HG03520 (cell line): ENCODE measurements at regions not wholly inside any gene's neighbourhood (a gene's known extent, or its start where the extent isn't known, plus 50 kb on each side); places are given as distances from the start of the nearest gene placed in this dataset.
"Not testable (repeated sequence)": the region's sequence is repeated elsewhere in the genome, so short reads cannot be mapped to it uniquely, and the experiment has no call there.

Source experiments
- ATAC-seq: cut with Tn5 transposase; IDR thresholded peaks from one replicate; pipeline ENCODE4 v1.9.1; 2021; ENCODE audit warnings: mild to moderate bottlenecking, moderate library complexity; ENCODE audit not compliant: unreplicated experiment

DNA sequence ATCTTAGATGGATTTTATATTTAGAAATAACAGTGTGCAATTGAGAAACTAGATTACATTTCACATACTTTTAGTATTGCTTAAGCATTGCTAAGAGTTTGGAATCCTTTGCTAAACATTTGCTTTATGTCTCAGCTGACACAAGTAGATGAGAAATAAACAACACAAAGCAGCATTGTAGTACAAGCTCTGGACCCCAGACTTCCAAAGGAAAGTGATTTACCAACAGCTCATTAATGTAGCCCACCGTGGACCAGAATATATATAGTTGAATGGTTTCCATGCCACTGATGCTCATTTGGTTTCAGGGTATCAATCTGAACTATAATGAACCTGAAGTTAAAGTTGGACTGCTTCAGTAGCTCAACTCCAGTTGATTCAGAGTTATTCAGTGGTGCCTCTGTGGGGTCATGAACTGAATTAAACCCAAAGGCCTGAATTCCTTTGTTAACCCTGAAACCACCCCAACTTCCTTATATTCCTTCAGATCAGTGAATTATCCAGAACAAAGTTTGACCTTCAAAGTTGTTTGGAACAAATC lies 132.1 kb upstream of the NEIL3 start:
- no peak for ATAC-seq

DNA sequence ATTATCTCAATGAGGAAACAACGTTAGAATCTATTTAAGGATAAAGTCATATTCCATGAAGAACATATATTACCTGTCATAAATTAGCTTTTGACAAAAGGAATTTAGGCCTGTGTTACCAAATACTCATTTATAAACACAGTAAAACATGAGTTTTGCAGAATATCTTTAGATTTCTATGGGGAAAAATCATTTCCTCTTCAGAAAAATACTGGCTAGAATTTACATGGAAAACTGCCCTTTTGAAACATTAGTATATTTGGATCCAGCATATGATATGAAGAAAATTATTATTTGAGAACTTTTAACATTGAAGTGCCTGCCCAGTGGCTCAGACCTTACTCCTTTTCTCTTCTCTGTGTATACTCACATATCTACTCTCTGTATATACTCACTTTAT lies 131.4 kb upstream of the NEIL3 start:
- no peak for ATAC-seq

DNA sequence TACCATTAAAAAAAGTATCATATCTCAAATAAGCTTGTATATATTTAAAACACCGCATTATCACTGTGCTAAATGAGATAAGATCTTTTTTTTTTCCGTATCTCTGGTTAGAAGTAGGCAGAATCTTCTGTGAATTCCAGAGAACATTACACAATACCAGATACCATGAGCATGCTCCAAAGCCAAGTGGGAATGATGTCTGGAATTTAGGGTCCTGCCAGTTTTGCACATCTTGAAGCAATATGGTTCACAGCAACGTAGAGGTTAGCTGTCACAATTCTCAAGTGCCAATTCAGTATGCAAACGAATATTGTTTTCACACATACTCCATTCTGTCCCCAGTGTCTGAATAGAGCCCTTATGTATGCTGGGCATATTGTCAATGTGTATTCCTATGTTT lies 127.5 kb upstream of the NEIL3 start:
- ATAC-seq: no peak

DNA sequence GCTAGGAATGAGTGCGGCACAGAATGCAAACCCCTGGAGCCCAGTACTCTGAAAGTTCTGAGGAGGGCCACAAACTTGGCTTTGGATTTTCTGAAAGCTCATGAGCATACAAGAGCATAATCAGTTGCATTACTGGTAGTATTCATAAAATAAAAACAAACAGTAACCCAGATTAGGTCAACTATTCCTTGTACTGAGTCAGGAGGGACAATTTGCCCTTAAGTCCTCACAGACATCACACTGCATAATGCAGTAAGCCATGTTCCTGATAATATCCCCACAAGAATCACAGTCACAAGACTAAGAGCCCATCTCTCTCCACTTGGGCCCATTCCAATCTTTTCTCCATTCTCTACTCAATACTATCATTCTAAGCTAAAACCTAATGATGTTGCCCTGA lies 126.9 kb upstream of the NEIL3 start:
- ATAC-seq: no peak

DNA sequence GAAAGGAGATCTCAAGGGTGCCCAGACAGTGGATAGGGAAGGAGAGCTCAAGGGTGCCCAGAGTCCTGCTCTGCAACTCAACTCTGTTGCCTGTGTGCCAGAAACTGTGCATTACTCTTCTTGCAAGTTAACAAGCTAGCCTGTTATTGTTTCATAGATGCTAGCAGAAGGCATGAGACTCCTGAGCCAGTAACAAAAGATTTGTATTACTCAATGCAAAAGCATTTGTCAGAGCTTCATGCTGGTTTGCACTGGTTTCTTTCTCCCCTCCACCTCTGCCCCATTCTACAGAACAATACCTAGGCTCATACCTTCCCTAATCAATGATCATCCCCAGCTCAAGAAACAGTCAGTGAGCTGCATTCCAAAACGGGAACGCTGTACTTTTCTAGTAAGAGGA lies 124.5 kb upstream of the NEIL3 start:
- ATAC-seq: no peak

DNA sequence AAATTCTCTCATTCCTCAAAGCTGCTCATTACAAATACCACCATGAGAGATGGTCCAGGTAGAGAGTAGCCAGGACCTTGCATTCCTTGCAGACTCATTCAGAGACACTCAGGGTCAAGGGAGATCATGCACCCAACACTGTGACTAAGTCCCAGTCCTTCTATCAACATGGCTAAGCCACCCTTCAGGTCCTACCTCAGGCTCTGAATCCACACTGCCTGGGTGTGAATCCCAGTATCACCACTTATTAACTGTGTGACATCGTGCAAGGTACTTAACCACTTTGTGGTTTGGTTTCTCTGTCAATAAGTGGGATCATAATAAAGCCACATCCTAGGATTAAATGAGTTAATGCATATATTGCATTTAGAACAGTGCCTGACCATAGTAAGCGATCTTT lies 124.1 kb upstream of the NEIL3 start:
- ATAC-seq: no peak

DNA sequence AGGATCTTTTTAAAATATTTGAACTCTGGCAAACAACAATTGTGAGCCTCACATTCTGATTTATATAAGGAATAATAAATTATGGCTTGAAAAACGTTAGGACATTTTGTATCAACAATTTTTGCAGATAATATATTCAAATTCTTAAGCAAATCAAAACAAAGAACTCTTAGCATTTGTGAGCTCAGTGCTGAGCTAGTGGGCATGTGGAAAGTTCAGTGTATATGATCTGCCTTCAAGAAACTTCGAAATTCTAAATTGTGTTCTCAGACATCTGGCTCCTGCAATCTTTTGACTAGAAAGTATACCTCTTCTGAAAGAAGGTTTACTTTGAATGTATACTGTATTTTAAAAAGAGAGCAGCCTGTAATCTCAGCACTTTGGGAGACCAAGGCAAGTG lies 122.3 kb upstream of the NEIL3 start:
- ATAC-seq: no peak

DNA sequence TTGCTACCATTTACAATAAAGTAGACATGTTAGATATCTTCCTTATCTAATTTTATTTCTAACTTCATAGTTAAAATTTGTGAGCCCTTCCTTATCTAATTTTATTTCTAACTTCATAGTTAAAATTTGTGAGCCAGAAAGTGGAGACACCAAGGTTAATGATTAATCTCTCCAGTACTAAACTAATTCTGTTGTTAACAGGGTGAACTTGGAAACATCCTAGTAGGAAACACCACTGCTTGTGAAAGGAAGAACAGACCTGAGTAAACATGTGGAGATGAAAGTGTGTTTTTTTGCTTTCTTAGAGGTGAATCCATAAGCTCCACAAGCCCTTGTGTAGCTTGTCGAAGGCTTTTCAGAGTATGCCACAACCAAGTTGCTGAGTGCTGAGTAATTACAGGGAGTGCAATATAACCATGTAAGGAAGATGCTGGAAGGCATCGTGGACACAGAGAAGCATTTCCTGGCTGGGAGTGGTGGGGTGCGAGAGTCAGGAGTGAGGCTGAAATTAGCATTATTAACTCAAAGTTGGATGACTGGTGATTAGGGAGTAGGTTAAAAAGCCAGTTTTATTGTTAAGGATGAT lies 118.6 kb upstream of the NEIL3 start:
- ATAC-seq: no peak

DNA sequence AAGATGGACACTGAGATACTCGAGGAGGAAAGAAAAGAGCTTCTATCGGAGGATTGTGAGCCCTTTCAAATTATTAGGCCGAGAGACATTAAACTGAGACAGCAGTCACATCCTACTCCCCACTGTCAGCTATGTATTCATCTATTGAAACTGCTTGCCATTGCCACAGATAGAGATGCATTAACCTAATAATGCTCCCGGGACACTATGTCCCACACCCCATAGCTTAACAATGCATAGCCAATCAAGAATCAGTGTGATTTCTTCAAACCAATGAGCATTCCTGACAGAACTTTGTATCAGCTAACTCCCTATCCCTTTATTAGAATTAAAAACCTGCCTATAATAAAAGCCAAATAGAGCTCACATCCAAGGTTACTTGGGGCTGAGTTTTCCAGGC lies 118.1 kb upstream of the NEIL3 start:
- ATAC-seq: no peak

DNA sequence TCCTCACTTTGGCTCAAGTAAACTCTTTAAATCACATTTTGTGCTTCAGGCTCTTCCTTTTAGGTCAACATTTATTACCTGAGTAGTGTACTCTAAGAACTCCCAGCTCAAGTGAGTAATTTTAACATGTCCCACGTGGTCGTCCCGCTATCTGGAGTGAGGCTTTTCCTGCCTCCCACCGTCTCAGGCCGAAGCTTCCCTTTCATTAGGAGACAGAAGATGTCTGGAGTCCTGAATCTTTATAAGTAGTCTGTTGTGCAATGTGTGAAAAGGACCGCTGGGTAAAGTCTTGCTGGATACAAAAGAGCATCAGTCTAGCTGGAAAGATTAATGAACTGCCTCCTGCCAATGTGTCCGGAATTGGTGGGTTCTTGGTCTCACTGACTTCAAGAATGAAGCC lies 117.7 kb upstream of the NEIL3 start:
- no peak for ATAC-seq

DNA sequence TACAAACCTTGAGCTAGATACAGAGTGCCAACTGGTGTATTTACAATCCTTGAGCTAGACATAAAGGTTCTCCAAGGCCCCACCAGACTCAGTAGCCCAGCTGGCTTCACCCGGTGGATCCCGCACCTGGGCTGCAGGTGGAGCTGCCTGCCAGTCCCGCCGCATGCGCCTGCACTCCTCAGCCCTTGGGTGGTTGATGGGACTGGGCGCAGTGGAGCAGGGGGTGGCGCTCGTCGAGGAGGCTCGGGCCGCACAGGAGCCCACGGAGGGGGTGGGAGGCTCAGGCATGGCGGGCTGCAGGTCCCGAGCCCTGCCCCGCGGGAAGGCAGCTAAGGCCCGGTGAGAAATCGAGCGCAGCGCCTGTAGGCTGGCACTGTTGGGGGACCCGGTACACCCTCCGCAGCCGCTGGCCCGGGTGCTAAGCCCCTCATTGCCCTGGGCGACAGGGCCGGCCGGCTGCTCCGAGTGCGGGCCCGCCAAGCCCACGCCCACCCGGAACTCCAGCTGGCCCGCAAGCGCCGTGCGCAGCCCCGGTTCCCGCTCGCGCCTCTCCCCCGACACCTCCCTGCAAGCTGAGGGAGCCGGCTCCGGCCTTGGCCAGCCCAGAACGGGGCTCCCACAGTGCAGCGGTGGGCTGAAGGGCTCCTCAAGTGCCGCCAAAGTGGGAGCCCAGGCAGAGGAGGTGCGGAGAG lies 116.5 kb upstream of the NEIL3 start:
- ATAC-seq: not testable (repeated sequence)

DNA sequence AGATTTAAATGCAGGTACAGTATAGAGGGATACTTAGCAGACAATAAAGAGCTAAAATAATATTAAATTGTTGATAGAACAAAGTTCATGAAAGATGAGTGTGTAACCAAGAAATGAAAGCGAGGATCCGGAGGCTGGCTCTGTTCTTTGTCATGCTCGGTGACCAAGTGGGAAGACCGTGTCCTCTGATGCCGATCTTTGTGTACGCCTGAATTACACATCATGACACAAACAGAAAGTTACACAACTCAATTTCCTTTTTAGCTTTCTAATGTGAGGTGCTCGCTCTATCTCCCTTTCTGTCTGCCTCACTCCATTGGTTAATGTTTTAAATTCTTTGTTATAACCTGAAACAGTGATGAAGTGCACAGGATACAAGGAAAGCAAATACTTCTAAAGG lies 114.8 kb upstream of the NEIL3 start:
- no peak for ATAC-seq

DNA sequence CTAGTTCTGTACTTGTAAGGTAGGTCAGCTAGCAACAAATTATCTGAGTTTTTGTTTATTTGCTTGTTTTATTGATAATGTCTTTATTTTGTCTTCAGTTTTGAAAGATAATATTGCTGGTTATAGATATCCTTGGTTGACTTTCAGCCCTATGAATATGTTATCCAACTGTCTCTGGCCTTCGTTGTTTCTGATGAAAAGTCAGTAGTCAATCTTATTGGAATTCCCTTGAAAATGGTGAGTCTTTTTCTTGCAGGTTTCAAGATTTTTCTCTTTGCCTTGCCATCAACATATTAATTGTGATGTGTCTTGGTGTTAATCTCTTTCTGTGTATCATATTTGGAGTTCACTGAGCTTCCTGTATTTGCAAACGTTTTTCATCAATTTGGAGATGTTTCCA lies 113.1 kb upstream of the NEIL3 start:
- ATAC-seq: no peak

DNA sequence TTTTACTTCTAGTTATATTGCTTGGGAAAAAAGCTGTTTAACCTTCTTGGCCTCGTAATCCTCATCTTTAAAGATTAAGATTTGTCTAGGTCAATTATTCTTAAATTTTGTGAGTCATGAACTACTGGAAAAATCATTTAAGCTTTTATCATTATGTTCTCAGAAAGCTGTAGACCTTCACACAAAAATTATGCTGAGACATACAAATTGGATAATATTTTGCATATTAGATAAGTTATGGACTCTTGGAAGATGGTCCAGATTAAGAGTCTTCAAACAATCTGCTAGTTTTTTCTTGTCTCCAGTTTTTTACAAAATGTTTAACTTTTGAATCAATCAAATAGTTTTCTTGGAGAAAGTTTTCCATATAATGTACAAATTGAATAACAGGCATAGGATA lies 108.1 kb upstream of the NEIL3 start:
- no peak for ATAC-seq

DNA sequence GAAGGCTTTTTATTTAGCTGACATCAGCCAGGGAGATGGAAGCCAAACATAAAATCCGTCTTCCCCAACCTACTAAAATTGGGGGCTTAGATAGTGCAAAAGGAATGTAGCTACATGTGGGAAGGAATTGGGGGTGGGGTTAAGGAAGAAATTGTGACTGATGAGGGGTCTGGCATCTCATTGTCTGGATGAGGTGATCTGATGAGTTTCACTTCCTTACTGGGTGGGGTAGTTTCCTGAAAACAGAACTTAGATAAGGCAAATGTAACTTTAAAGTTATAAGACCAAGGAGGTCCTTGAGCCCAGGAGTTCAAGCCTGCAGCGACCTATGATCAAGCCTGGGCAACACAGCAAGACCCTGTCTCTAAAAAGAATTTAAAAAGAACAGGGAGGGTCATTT lies 105.5 kb upstream of the NEIL3 start:
- no peak for ATAC-seq

DNA sequence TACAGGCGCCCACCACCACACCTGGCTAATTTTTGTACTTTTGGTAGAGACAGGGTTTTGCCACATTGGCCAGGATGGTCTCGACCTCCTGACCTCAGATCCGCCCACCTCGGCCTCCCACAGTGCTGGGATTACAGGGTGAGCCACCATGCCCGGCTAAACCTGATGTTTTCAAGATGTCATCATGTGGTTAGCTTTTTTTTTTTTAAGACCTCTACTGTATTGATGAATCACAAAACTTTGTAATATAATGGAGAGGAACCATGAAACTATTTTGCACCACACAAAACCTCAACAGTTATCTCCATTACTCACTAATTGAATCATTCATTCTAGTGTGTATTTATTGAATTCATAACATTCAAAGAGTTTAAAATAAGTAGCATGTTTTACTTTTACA lies 94.7 kb upstream of the NEIL3 start:
- ATAC-seq: no peak

DNA sequence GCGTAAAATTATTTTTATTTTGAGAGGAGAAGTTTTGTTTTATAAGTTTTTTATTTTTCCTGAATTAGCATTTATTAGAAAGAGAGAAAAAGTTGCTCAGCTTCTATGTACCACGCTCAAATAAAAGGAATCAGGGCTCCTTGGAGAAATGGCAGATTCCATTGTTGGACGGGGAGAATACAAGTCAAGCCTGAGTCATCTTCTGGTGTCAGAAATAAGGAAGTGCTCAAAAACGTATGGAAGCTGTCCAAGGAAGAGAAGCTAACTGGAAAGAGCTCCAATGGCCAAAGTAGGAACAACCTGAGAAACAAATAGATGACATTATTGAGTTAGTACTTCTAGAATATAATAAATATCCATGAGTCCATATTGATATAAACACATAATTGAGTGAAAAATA lies 89.3 kb upstream of the NEIL3 start:
- ATAC-seq: no peak

DNA sequence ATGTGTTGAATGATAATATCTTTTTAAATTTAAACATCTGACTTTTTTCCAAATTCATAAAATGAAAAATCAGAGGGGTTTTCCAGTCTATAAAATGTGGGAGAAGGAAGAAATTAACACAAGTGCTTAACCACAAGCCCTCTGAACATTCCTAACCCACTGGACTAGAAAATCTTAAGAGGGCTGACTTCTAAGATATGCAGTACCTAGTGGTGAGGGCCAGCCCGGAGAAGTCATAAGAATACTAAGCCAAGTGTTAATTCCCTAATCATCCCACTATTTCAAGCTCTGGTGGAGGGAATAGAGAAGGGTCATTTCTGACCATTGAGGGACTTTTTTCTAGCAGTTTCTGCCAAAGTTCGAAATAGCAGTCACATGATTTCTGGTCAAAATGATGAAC lies 86.9 kb upstream of the NEIL3 start:
- no peak for ATAC-seq

DNA sequence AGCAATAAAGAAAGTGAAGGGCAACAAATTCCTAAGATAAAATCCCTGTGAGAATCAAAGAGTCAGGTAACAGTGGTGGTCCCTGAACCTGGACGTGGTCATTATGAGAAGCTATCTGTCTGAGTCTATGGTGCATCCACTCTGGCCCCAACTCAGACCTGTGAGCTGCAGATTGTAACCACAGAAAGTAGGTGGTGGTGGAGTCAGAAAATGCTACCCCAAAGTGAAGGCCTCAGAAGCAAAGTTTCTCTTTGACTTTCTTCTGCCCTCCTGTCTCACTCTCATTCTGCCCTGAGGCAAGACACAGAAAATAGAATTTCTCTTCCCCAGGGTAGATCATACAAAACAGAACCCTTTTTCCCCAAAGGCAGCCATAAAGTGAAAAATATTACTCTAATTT lies 84.1 kb upstream of the NEIL3 start:
- ATAC-seq: peak; percentile 92

DNA sequence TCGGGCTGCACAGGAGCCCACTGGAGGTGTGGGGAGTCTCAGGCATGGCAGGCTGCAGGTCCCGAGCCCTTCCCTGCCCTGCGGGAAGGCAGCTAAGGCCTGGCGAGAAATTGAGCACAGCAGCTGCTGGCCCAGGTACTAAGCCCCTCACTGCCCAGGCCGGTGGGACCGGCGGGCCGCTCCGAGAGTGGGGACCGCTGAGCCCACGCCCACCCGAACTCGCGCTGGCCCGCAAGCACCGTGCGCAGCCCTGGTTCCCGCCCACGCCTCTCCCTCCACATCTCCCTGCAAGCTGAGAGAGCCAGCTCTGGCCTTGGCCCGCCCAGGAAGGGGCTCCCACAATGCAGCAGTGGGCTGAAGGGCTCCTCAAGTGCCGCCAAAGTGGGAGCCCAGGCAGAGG lies 82.0 kb upstream of the NEIL3 start:
- ATAC-seq: no peak

DNA sequence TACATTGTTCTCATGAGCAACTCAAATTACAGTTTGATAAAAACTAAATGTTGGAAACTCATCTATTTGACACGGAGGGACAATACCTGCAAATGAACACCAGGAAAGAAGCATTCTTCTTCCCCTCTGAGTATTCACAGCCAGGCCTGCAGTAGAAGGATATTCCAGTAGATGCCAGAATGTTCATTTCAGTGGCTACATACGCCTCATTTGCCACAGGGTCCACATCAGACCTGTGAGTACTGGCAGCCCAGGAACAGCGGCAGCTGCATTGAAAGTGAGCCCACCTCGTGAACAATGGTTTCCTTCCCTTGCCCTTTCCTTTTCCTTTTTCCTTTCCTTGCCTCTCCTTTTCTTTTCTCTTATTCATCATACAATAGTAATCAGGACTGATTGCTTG lies 81.1 kb upstream of the NEIL3 start:
- no peak for ATAC-seq

DNA sequence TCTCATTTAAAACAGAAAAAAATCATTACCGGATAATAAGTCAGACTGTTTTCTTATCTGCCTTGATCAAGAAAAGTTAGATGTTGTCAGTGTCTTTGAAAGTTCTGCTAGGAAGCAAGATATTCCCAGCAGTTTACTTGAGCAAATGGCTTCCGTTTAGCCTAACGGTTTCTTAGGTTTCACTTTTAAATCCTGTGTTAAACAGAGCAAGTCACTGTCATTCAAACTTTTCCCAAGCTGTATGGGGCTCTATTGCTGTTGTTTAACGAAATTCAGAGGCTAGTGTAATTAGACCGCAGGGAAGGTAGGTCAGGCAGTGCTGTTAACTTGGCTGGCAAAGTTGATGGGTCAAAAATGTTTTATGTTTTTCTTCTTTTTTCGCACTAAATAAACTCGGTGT lies 80.3 kb upstream of the NEIL3 start:
- no peak for ATAC-seq

DNA sequence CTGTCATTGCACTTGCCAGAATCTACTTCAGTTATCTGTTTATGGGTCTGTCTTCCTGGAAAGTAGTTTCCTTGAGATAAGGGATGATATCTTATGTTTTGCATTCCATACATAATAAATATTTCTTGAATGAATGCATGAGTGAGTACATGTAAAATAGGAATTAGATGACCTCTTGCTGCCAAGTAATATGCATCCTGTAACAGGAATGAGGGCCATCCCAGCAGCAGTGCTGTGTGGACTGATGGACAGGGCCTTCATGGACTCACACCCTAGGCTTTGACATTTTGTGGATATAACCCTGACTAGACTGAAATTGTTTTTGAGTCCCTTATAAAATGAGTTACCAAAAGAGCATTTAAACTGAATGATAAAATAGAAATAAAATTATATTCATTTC lies 77.2 kb upstream of the NEIL3 start:
- no peak for ATAC-seq
